WI38 (cell line): ENCODE measurements at regions not wholly inside any gene's neighbourhood (a gene's known extent, or its start where the extent isn't known, plus 50 kb on each side); places are given as distances from the start of the nearest gene placed in this dataset.

Experiments
- H3K4me3 ChIP-seq: 2 replicates; pipeline ENCODE4 v1.5.1; 2011; ENCODE audit warnings: low read depth, mild to moderate bottlenecking, control low read depth, low read length
- CTCF ChIP-seq: IDR thresholded peaks from 2 replicates; pipeline ENCODE4 v1.5.1; 2012; ENCODE audit warnings: low read depth, mild to moderate bottlenecking, control low read depth, low read length

- no peak for TF ChIP-seq CTCF
Measured at GRCh38 chr2:129133692-129134641, 815.3 kb upstream of the HS6ST1 start.

GRCh38 chr2:129135017-129135416 is 816.3 kb upstream of the HS6ST1 start:
- TF ChIP-seq CTCF, result no peak
- H3K4me3 ChIP-seq, result no peak overlapping the region

More at GRCh38 chr2:129133692-129134641, 815.3 kb upstream of the HS6ST1 start:
- H3K4me3 ChIP-seq, result no peak overlapping the region

GRCh38 chr2:129139380-129139779 is 820.7 kb upstream of the HS6ST1 start:
- no peak overlapping the region for H3K4me3 ChIP-seq
- TF ChIP-seq CTCF, result no peak

- no peak for TF ChIP-seq CTCF
- H3K4me3 ChIP-seq, result no peak overlapping the region
Measured at GRCh38 chr2:129142465-129142864, 823.8 kb upstream of the HS6ST1 start.

- TF ChIP-seq CTCF, result no peak
- no peak overlapping the region for H3K4me3 ChIP-seq
Measured at GRCh38 chr2:129144082-129144791, 825.6 kb upstream of the HS6ST1 start.

GRCh38 chr2:129152514-129152913 is 827.0 kb upstream of the RAB6C start:
- H3K4me3 ChIP-seq, result no peak overlapping the region
- TF ChIP-seq CTCF, result no peak

- H3K4me3 ChIP-seq, result no peak overlapping the region
- no peak for TF ChIP-seq CTCF
Measured at GRCh38 chr2:129160879-129161278, 818.6 kb upstream of the RAB6C start.
